ENCODE measurements at regions not wholly inside any gene's neighbourhood (a gene's known extent, or its start where the extent isn't known, plus 50 kb on each side); places are given as distances from the start of the nearest gene placed in this dataset.

DNA sequence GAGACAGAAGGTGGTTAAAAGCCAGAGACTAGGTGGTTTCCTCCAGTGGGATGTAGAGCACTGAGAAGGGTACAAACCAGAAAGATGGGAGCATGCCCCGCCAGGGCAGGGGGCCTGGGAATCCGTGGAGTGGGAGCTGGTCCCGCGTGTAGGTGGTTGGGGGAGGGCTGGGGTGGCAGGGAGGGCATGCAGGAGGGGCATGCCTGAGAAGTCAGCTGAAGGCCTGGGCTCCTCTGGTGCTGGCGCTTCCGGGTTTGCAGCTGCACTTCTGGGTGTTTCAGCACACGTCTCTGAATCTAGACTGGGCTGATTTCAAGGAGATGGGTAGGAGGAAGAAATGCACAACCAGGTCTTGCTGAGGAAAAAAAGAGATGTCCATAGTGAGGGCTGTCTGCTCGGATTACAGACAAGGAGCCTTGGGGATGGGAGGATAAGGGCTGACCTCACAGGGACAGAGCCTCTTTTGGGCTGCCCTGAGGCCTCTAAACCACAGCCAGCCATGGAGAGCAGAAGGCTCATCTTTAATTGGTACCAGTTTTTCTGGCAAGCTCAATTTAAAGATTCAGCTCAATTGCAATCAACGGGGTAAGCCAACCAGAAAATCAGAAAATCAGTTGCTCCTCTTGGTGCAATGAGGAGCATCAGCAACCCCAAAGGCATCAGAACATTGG, 151.9 kb downstream of the FAM43A start:
- DNase-seq = no peak

DNA sequence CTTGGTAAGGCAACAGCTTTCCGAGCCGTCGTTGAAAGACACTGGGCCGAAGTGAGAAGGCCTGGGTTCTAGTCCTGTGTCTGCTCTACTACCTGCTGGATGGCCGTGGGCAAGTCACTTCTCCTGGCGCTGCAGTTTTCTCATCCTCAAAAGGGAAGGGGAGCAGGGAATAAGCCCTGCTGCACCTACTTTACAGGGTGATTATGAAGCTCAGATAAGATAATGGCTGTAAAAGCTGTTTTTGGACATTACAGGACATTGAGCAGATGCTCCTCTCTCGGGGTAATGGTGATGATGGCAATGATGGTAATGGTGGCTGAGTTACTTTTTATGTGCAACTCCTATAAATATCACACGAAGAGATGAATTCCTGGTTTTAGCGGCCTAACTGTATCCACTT, 152.6 kb downstream of the FAM43A start:
- no peak for DNase-seq

DNA sequence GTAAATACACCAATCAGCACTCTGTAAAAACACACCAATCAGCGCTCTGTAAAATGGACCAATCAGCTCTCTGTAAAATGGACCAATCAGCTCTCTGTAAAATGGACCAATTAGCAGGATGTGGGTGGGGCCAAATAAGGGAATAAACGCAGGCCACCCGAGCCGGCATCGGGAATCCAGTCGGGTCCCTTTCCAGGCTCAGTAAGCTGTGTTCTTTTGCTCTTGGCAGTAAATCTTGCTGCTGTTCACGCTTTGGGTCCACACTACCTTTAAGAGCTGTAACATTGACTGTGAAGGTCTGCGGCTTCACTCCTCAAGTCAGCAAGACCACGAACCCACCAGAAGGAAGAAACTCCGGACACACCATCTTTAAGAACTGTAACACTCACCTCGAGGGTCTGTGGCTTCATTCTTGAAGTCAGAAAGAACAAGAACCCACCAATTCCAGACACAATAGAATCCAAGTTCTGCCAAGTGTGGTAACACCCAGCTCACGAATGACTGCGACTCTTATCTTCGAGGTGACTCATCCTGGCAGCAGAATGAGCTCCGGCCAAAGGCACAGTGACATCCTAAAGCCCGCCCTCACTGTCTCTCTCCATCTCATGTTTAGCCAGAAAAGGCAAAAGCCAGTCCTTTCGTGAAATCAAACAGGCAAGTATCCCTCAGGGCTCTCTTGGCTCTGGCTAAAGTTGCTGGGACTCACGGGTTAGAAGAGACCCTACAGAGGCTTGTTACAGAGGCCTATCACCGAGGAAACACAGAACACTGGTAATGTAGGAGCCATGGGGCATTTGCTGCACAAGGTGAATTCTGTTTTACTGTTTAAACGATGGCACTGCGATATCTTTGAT, 155.2 kb downstream of the FAM43A start:
- no peak for DNase-seq

DNA sequence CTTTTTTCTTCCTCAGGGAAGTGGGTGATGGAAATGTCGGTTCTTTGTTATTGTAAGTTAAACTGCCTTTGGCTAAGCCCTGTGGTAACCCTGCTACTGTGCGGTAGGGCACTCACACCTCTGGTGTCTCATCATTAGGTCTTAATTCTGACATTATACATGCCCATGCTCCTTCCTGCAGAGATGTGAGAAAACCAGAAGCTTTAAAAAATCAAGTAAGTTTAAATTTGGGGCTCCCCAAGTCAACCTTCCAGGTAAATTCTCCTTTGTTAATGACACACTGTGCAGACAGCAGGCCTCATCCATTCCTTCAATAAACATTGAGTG, 155.8 kb downstream of the FAM43A start:
- no peak for DNase-seq

DNA sequence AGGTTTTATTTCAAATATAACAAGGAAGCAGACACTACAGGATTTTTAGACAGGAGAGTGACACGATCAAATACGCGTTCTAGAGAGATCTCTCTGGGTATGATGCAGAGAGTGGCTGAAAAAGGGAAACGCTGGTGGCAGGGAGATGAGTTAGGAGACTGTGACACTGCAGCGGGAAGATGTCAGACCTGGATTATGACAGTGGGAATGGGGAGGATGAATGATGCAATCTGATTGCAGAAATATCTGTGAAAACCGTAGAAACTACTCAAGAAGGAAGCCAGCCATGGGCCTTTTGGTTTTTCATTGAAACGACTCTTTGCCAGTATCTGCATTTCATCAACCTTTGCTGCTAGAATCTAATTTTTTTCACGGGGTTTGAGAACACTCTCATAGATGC, 157.9 kb downstream of the FAM43A start:
- no peak for DNase-seq

DNA sequence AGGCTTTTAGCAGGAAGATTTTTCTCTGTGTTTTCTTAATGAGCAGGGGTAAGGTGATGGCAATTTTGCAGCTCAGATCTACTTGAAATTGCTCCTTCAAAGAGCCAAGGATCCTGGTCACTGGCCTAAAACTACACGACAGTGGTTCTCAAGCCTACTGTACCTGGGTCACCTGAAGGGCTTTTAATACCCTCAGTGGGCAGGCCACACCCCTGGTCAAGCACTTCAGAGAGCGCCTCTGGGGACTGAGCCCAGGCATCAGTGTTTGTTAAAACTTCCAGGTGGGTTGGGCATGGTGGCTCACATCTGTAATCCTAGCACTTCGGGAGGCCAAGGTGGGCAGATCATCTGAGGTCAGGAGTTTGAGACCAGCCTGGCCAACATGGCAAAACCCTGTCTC, 158.4 kb downstream of the FAM43A start:
- no peak for DNase-seq

DNA sequence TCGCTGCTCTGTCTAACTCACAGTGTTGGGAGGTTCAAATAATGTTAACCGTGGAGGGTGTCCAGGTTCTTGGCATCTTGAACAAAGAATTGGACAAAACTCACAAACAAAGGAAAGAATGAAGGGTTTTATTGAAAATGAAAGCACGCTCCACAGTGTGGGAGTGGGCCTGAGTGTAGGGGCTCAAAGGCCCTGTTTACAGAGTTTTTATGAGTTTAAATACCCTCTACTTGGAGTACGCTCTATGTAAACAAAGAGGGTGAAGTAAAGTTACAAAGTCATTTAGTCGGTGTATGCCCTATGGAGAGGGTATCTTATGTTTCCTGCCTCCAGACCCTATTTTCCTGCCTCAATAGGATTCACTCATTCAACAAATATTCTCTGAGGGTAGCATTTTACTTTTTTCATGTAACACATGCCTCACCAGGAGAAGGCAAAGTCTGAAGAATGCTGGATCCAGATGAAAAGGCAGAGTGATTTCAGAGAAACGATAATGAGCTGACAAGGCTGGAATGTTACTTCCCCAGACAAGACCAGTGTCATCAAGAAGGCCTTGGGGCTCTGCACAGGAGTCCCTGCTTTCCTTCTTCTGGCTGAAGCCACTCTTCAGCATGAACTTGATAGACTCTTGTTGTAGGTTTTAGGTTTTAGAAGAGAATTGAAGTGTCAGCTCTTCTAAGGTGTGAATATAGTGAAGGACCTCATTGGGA, 163.6 kb downstream of the FAM43A start:
- DNase-seq = no peak

DNA sequence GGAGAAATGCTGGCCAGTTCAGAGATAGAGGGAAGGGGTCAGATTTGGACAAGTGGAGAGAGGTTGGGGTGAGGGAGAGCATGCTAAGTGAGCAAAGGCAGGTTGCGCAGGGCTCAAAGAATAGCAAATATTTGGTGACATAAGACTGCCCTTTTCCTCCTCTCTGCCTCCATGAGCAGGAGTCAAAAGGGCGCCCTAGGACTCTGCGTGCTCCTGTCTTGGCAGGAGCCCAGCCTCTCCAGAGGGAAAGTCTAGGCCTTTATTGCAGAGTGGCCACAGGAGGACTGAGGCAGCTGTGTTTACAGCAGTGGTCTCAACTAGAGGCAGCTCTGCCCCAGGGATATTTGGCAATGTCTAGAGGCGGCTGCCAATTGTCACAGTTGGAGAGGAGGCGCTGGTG, 165.6 kb downstream of the FAM43A start:
- no peak for DNase-seq

DNA sequence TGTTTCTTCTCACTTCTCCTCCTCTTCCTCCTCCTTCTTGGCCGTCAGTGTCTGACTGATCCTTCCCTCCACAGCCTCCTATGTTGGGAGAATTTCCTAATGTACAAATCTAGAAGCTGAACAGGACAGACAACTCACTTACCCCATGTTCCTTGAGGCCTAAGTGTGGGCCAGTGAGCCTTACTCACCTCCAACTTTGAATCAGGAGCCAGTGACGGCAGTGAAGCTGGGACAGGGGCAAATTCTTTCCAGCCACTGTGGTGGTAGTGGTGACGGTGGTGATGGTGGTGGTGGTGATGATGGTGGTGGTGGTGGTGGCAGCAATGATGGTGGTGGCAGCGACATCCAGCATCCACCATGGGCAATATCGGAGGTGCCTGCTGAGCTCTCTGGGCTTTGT, 166.3 kb downstream of the FAM43A start:
- no peak for DNase-seq

DNA sequence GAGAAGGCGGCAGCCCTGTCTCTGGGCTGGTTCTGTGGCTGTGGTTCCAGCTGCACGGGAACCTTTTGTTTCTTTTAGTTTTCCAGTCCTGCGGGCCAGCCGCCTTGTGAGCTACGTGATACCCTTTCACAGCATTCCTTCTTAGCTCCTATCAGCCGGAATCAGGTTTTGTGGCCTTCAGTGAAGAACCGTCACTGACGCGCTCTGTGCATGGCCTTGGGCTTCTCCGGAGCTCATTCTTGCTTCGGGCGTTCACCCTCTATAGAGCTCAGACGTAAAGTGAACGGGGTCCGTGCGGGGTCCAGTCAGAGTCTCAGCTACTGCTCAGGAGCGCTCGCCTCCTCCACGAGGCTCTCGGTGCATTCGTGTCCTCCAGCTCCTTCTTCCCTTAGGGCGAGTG, 166.7 kb downstream of the FAM43A start:
- no peak for DNase-seq

DNA sequence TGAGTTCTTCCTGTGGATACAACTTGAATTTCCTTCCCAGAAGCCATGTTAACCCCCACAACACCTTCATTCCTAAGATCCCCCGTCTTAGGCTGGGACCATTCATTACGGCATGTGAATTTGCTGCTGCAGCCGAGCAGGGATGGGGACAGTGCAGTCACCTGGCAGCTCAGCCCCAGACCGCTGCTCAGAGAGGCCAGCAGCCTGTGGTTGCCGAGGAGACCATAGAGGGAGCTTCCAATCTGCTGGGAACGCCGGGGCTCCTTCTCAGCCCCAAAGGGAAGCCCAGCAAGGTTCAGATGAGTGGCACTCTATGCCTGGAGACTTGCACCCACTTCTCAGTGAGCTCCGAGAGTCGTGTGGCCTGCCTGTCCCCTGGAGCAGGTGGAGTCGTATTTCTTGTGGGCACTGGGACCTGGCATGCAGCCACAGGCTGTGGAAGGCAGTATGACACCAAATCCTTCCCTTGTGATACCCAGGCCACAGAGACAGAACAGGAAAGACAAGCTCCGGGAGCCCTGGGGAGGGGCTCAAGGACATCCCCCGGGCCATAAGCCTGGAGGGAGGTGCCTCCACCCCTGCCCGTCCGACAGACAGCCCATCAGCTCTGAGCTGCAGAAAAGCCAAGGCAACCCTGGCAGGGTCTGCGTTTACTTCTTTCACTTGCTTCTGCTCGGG, 167.3 kb downstream of the FAM43A start:
- DNase-seq = no peak

DNA sequence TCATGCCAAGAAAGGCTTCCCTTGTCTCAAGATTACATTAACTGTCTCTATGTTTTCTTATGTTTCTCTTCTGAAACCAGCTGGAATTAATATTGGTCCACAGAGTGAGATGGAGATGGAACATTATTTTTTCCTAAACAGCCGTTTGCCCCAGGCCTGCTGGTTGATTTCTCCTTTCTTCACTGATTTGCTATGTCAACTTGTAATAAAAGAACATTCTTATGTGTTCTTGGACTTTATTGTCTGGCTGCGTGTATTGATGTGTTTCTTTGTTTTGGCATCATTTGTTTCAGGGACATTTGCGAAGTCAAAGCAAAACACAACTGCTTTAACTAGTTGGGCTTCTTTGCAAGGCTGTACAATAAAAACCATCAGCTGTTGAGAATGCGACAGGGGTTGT, 168.5 kb downstream of the FAM43A start:
- no peak for DNase-seq

DNA sequence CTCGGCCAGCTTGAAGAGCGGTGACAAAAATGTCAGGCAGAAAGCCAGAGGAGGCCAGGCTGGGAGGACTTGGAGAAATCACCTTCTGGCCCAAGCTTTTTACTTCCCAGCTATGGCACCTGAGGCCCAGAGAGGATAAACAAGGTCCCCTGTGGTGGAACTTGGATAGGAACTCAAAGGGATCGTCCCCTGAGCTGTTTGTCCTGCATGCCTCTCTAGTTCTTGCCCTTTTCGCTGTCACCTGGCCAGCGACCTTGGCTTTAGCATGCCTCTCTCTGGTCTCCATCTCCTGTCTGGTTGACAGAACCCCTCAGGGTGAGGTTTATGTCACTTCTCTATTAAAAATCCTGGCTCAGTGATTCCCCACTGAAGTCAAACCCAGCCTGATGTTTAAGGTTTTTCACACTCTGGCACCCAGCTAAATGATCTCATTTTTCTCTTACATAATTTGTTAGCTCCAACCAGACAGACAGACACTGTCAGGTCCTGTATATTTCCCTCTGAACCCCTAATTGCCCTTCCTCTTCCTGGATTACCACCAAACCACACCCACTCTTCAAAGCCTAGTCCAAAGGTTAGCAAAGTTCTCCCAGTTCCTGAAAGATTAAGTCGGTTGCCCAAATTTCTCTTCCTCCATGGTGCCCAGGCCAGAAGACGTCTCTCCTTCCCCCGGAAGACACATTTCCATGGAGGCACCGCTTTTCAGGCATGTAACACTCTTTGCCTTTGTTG, 169.1 kb downstream of the FAM43A start:
- no peak for DNase-seq

DNA sequence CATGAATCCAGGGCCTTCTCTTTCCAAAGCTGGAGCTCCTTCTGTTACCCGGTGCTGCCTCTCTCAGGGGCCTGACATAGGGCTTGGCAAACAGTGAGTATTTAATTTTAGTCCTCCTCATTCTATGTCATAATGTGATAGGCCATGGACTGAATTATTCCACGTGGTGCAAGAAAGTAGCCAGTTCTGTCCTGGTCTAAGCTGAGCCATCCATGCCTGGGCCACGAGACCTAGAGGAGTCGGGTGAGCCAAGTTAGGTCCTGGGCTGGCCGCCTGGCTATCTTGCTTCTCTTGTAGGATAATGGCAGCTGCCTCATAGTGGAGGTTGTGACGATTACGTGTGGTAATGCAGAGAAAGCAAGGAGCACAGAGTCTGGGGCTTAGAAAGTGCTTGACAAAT, 170.6 kb downstream of the FAM43A start:
- no peak for DNase-seq

DNA sequence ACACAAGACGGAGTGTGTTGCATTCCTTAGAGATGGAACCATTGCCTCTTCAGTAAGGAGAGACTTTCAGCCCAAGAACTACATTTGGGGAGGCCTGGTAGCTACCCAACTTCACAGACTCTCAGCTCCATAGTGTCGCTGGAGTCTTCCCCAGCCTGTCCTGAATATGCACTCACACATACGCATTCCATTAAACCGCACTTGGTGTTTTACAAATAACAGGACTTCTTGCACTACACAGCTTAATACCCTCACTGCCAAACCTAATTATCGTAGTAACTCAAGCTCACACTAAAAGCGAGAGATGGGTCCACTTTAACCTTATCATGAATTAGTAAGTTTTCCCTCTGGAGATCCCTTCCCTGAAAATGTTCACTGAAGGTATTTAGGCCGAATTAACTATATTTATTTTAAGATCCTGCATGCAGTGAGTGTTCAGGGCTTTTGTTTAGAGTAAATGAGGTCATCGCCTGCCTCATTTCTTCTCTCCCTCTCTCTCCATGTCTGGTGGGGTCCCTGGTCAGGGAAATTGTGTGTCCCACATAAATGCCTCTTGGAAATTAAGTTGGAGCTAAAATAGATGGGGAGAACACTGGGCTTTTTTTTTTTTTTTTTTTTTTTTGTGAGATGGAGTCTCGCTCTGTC, 171.9 kb downstream of the FAM43A start:
- no peak for DNase-seq

DNA sequence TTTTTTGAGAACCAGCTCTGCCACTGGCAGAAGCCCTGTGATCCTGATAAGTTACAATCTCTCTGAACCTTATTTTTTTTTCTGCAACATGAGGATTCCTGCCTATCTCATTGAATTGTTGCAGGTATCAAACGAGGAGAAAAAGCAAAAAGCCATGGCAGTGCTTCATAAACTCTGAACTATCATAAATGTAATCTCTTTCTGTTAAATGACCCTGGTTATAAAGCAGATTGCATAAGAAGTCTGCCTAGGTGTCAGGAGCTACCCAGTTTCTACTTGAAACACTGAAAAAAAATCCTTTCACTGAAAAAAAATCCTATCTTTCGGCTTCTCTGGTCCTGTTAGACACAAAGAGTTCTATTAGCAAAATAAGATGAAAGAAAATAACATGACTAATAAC, 172.7 kb downstream of the FAM43A start:
- DNase-seq = no peak

DNA sequence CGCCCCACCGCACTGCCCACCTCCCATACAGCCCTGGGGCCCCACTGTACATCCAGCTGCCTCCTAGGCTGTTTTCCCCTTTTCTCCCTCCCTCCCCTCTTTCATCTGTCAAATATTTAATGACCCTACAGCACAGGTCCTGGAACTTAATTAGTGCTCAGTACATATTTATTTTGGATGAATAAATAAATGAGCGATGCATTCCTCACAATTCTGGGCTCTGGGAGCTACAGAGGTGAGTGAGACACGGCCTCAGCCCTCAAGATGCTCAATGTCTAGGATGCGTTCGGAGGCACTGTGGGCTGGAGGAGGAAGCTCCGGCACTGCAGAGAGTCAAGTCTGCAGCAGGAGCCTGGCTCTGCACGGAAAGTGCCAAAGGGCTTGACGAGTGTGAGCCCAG, 175.0 kb downstream of the FAM43A start:
- no peak for DNase-seq

DNA sequence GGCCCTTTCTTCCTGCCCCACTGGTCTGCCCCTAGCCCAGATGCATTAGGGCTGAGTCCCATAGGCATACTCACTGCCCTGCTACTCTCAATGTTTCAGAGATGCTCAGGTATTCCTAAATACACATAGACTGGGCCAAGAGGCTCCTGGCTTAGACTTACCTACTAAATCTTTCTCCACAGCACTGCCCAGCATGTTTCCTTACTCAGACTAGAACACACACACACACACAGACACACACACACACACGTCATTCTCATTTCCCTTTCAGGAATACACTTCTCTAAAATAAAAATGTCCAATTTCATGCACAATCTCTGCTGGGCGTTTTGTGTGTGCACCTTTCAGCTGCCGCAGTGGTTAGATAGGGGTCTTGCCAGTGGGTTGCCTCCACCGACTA, 175.7 kb downstream of the FAM43A start:
- no peak for DNase-seq

DNA sequence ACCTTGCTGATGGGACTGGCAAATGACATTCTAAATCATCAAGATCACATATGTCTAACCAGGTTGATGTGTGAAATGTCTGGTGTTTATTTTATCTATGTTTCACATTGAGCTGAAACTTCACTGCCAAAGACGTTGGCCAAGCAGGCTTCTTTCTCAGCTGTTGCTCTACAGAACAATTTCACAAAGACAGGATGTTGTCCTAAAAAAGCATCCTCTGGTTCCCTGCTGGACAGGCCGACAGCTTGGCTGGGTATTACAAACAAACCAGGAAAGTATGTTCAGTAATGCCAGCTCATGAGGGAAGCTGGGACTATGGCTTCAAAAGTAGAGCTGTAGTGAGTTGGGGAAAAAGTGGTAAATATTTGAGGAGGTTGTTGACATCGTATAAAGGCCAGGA, 179.4 kb downstream of the FAM43A start:
- DNase-seq = no peak

DNA sequence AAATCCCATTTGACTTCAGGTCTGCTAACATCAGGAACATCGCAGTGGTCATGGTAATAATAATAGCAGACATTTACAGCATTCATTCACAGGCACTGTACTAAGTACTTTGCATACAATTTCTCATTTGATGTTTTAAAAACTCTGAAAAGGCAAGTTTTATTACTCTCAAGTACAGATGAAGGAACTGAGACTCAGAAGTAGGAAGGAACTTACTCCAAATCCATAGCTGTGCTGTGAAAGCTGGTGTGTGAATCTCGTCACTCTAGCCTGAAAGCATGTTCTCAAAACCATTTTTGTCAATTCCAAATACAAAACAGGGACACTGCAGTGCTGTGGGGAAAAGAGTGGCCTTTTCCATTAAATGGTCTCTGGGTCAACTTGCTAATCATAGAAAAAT, 179.9 kb downstream of the FAM43A start:
- DNase-seq = no peak

DNA sequence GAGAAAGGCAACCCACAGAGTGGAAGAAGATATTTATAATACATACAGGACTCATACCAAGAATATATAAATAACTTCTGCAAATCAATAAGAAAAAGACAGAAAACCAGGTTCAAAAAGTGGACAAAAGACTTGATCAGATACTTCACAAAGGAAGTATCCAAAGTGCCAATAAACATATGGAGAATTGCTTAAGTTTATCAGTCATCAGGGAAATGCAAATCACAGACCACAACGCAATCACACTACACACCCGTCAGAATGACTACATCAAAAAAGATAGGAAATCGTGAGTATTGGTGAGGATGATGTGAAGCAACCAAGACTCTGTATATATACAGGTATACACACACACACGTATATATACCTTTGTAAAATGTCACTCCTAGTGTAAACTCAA, 180.6 kb downstream of the FAM43A start:
- DNase-seq = no peak
